Activated T-helper 17 cell treated with anti-CD3 and anti-CD28 coated beads, Interleukin-2, amount 50 U/mL, for 72 hours (primary cell): ENCODE measurements at regions not wholly inside any gene's neighbourhood (a gene's known extent, or its start where the extent isn't known, plus 50 kb on each side); places are given as distances from the start of the nearest gene placed in this dataset.
"Not testable (repeated sequence)": the region's sequence is repeated elsewhere in the genome, so short reads cannot be mapped to it uniquely, and the experiment has no call there.

ENCODE experiments used
- ATAC-seq: fragments of 150-1000 bp; cut with Tn5 transposase; replicated peaks from 2 replicates; pipeline ENCODE4 v1.10.0; 2021; ENCODE audit warnings: mild to moderate bottlenecking, moderate library complexity
- H3K27ac Mint-ChIP-seq: one replicate; pipeline ENCODE4 v1.8.0; 2022; ENCODE audit warnings: mixed read lengths
- H3K27me3 Mint-ChIP-seq: one replicate; pipeline ENCODE4 v1.8.0; 2022; ENCODE audit warnings: mixed read lengths
- H3K36me3 Mint-ChIP-seq: one replicate; pipeline ENCODE4 v1.8.0; 2022; ENCODE audit warnings: low read depth, mild to moderate bottlenecking, mixed read lengths
- H3K4me1 Mint-ChIP-seq: one replicate; pipeline ENCODE4 v1.8.0; 2022; ENCODE audit warnings: mixed read lengths
- H3K4me3 Mint-ChIP-seq: one replicate; pipeline ENCODE4 v1.8.0; 2022; ENCODE audit warnings: mild to moderate bottlenecking, mixed read lengths
- H3K9me3 Mint-ChIP-seq: one replicate; pipeline ENCODE4 v1.8.0; 2022; ENCODE audit warnings: mixed read lengths

- H3K4me1 Mint-ChIP-seq, H3K36me3 Mint-ChIP-seq, H3K27ac Mint-ChIP-seq, H3K9me3 Mint-ChIP-seq, ATAC-seq, H3K4me3 Mint-ChIP-seq, H3K27me3 Mint-ChIP-seq: not testable (repeated sequence)
These were observed 148.0 kb upstream of the ZNF337 start for GRCh38 chr20:25844640-25845039.

GRCh38 chr20:25813511-25813910, 116.9 kb upstream of the ZNF337 start:
- H3K27ac Mint-ChIP-seq, H3K4me1 Mint-ChIP-seq, ATAC-seq, H3K9me3 Mint-ChIP-seq, H3K27me3 Mint-ChIP-seq, H3K4me3 Mint-ChIP-seq, H3K36me3 Mint-ChIP-seq: not testable (repeated sequence)

- not testable (repeated sequence) for H3K36me3 Mint-ChIP-seq, H3K4me1 Mint-ChIP-seq, H3K9me3 Mint-ChIP-seq, H3K4me3 Mint-ChIP-seq, ATAC-seq, H3K27me3 Mint-ChIP-seq, H3K27ac Mint-ChIP-seq
These were observed 101.7 kb upstream of the ZNF337 start for GRCh38 chr20:25798174-25798993.

GRCh38 chr20:25797062-25797461, 100.4 kb upstream of the ZNF337 start:
- not testable (repeated sequence) for H3K36me3 Mint-ChIP-seq, H3K27ac Mint-ChIP-seq, H3K9me3 Mint-ChIP-seq

GRCh38 chr20:25777241-25777640, 80.6 kb upstream of the ZNF337 start:
- not testable (repeated sequence) for H3K4me1 Mint-ChIP-seq, H3K36me3 Mint-ChIP-seq, H3K4me3 Mint-ChIP-seq, H3K27ac Mint-ChIP-seq, H3K27me3 Mint-ChIP-seq, H3K9me3 Mint-ChIP-seq, ATAC-seq

More at GRCh38 chr20:25797062-25797461, 100.4 kb upstream of the ZNF337 start:
- ATAC-seq, H3K4me3 Mint-ChIP-seq, H3K4me1 Mint-ChIP-seq, H3K27me3 Mint-ChIP-seq: not testable (repeated sequence)

GRCh38 chr20:25774711-25775110, 78.1 kb upstream of the ZNF337 start:
- not testable (repeated sequence) for H3K27me3 Mint-ChIP-seq, H3K9me3 Mint-ChIP-seq, H3K27ac Mint-ChIP-seq, H3K4me3 Mint-ChIP-seq, ATAC-seq, H3K36me3 Mint-ChIP-seq, H3K4me1 Mint-ChIP-seq

GRCh38 chr20:25774203-25774602, 77.5 kb upstream of the ZNF337 start:
- H3K27me3 Mint-ChIP-seq, H3K27ac Mint-ChIP-seq, H3K36me3 Mint-ChIP-seq, H3K9me3 Mint-ChIP-seq, H3K4me1 Mint-ChIP-seq, H3K4me3 Mint-ChIP-seq, ATAC-seq: not testable (repeated sequence)

GRCh38 chr20:25772437-25772836, 75.8 kb upstream of the ZNF337 start:
- not testable (repeated sequence) for H3K9me3 Mint-ChIP-seq

GRCh38 chr20:25771818-25772217, 75.2 kb upstream of the ZNF337 start:
- ATAC-seq, H3K27me3 Mint-ChIP-seq, H3K9me3 Mint-ChIP-seq, H3K4me1 Mint-ChIP-seq, H3K4me3 Mint-ChIP-seq, H3K27ac Mint-ChIP-seq, H3K36me3 Mint-ChIP-seq: not testable (repeated sequence)

More at GRCh38 chr20:25772437-25772836, 75.8 kb upstream of the ZNF337 start:
- not testable (repeated sequence) for H3K27me3 Mint-ChIP-seq, H3K27ac Mint-ChIP-seq, H3K4me1 Mint-ChIP-seq, H3K36me3 Mint-ChIP-seq, H3K4me3 Mint-ChIP-seq, ATAC-seq

GRCh38 chr20:25761596-25761995, 64.9 kb upstream of the ZNF337 start:
- H3K27me3 Mint-ChIP-seq, result no peaks in the 10 kb centered on the region
- H3K4me1 Mint-ChIP-seq, result no peaks in the 10 kb centered on the region
- no peak overlapping the region for H3K4me3 Mint-ChIP-seq
- H3K36me3 Mint-ChIP-seq, result no peaks in the 10 kb centered on the region
- no peak overlapping the region for H3K27ac Mint-ChIP-seq
- no peaks in the 10 kb centered on the region for H3K9me3 Mint-ChIP-seq
- no peak for ATAC-seq

GRCh38 chr20:25761046-25761445, 64.4 kb upstream of the ZNF337 start:
- not testable (repeated sequence) for H3K36me3 Mint-ChIP-seq, H3K9me3 Mint-ChIP-seq, H3K4me1 Mint-ChIP-seq, H3K4me3 Mint-ChIP-seq, H3K27ac Mint-ChIP-seq, H3K27me3 Mint-ChIP-seq, ATAC-seq

- Mint-ChIP-seq H3K27me3 (no peaks in the 10 kb centered on the region), H3K27ac (peak overlapping the region; percentile 67), H3K4me1 (no peaks in the 10 kb centered on the region), H3K36me3 (no peaks in the 10 kb centered on the region), H3K4me3 (peak overlapping the region; percentile 75), H3K9me3 (no peaks in the 10 kb centered on the region)
- peak; percentile 93 for ATAC-seq
These were observed 54.4 kb upstream of the ZNF337 start for GRCh38 chr20:25750765-25751696.

- no peaks in the 10 kb centered on the region for H3K36me3 Mint-ChIP-seq
- no peaks in the 10 kb centered on the region for H3K9me3 Mint-ChIP-seq
- no peak for ATAC-seq
- H3K27me3 Mint-ChIP-seq, result no peaks in the 10 kb centered on the region
- peak overlapping the region; percentile 67 for H3K27ac Mint-ChIP-seq
- peak overlapping the region; percentile 75 for H3K4me3 Mint-ChIP-seq
- H3K4me1 Mint-ChIP-seq, result no peaks in the 10 kb centered on the region
These were observed 53.6 kb upstream of the ZNF337 start for GRCh38 chr20:25750220-25750764.

- H3K4me1 Mint-ChIP-seq, result no peaks in the 10 kb centered on the region
- no peak overlapping the region for H3K4me3 Mint-ChIP-seq
- no peak for ATAC-seq
These were observed 53.0 kb upstream of the ZNF337 start for GRCh38 chr20:25749649-25750048.

More at GRCh38 chr20:25749649-25750048, 53.0 kb upstream of the ZNF337 start:
- Mint-ChIP-seq H3K27me3 (no peaks in the 10 kb centered on the region), H3K27ac (no peak overlapping the region), H3K36me3 (no peaks in the 10 kb centered on the region), H3K9me3 (no peaks in the 10 kb centered on the region)
